DOHH2 (cell line): ENCODE measurements at regions not wholly inside any gene's neighbourhood (a gene's known extent, or its start where the extent isn't known, plus 50 kb on each side); places are given as distances from the start of the nearest gene placed in this dataset.

Experiments
- H3F3A ChIP-seq: fragments of 200-600 bp; sonication (generic), shearing (Covaris generic); 2 replicates; pipeline ENCODE4 v1.6.0; 2016; ENCODE audit warnings: antibody characterized with exemption, mild to moderate bottlenecking; ENCODE audit not compliant: control insufficient read depth, insufficient read depth
- H3K27ac ChIP-seq: fragments of 200-600 bp; sonication (generic); 2 replicates; pipeline ENCODE4 v1.5.1; 2014; ENCODE audit warnings: low read depth, mild to moderate bottlenecking, low read length, moderate library complexity
- H3K27me3 ChIP-seq: fragments of 200-600 bp; sonication (generic); 2 replicates; pipeline ENCODE4 v1.6.1; 2014; ENCODE audit warnings: mild to moderate bottlenecking, low read length, mixed read lengths; ENCODE audit not compliant: control insufficient read depth
- H3K36me3 ChIP-seq: fragments of 200-600 bp; sonication (generic); 2 replicates; pipeline ENCODE4 v1.6.1; 2014; ENCODE audit warnings: mild to moderate bottlenecking, low read length, moderate library complexity, mixed read lengths; ENCODE audit not compliant: control insufficient read depth
- H3K4me1 ChIP-seq: fragments of 200-600 bp; sonication (generic); 2 replicates; pipeline ENCODE4 v1.6.1; 2014; ENCODE audit warnings: mild to moderate bottlenecking, low read length, mixed read lengths; ENCODE audit not compliant: control insufficient read depth
- H3K4me2 ChIP-seq: fragments of 200-600 bp; sonication (generic); 2 replicates; pipeline ENCODE4 v1.6.0; 2014; ENCODE audit warnings: mild to moderate bottlenecking, low read length, moderate library complexity
- H3K4me3 ChIP-seq: fragments of 200-600 bp; sonication (generic); 2 replicates; pipeline ENCODE4 v1.5.1; 2014; ENCODE audit warnings: mild to moderate bottlenecking, low read length, mixed read lengths
- H3K79me2 ChIP-seq: fragments of 200-600 bp; sonication (generic); 2 replicates; pipeline ENCODE4 v1.6.1; 2014; ENCODE audit warnings: mild to moderate bottlenecking, low read length, mixed read lengths; ENCODE audit not compliant: control insufficient read depth
- H3K9me2 ChIP-seq: fragments of 200-600 bp; sonication (generic); replicated peaks from 2 replicates; pipeline ENCODE4 v1.6.1; 2014; ENCODE audit warnings: mild to moderate bottlenecking, low read length, mixed read lengths; ENCODE audit not compliant: control insufficient read depth
- H3K9me3 ChIP-seq: fragments of 200-600 bp; sonication (generic); 2 replicates; pipeline ENCODE4 v1.6.1; 2014; ENCODE audit warnings: antibody characterized with exemption, low read length, mixed read lengths; ENCODE audit not compliant: control insufficient read depth, insufficient read depth
- H4K20me1 ChIP-seq: fragments of 200-600 bp; sonication (generic); 2 replicates; pipeline ENCODE4 v1.6.0; 2014; ENCODE audit warnings: low read depth, mild to moderate bottlenecking, antibody characterized with exemption, low read length, moderate library complexity; ENCODE audit not compliant: control insufficient read depth, insufficient read depth
- EZH2phosphoT487 ChIP-seq: fragments of 200-600 bp; sonication (generic); IDR thresholded peaks from 2 replicates; pipeline ENCODE4 v1.6.1; 2017; ENCODE audit warnings: borderline replicate concordance, mild to moderate bottlenecking, antibody characterized with exemption, low read length, moderate library complexity, mixed read lengths
- TF ChIP-seq, protein P1 (sequence below): fragments of 200-600 bp; sonication (generic); IDR thresholded peaks from one replicate; pipeline ENCODE4 v1.5.1; 2014; ENCODE audit warnings: antibody characterized with exemption, mild to moderate bottlenecking, low read depth, low read length; ENCODE audit not compliant: poor library complexity, severe bottlenecking

DNA sequence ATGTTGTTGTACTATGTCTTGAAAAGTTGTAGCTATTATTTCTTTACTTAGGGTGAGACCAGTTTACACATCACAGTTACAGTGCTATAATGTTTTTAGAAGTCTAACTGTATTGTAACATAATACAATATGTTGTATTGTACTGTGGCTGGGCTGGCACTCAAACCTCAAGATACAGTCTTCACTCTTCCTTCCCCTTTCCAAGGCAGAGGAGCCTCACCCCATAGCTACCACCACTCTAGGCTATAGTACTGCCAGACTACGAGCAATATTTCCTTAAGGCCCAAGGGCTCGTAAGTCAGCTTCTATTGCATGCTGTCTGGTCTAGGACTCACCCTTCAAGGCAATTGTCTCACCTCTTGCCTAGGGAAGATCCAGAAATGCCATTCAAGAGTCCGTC lies 597.7 kb downstream of the OTOL1 start:
- Histone ChIP-seq H3K27me3 (no peaks in the 10 kb centered on the region), H3K4me2 (no peak overlapping the region), H3K36me3 (no peaks in the 10 kb centered on the region), H3K79me2 (no peaks in the 10 kb centered on the region), H3F3A (no peaks in the 10 kb centered on the region), H3K4me3 (no peak overlapping the region), H3K9me2 (no peaks in the 10 kb centered on the region; the same call in 1 of the 2 replicates), H4K20me1 (no peaks in the 10 kb centered on the region), H3K9me3 (no peaks in the 10 kb centered on the region), H3K4me1 (no peaks in the 10 kb centered on the region), H3K27ac (no peak overlapping the region)
- TF ChIP-seq, protein P1, sequence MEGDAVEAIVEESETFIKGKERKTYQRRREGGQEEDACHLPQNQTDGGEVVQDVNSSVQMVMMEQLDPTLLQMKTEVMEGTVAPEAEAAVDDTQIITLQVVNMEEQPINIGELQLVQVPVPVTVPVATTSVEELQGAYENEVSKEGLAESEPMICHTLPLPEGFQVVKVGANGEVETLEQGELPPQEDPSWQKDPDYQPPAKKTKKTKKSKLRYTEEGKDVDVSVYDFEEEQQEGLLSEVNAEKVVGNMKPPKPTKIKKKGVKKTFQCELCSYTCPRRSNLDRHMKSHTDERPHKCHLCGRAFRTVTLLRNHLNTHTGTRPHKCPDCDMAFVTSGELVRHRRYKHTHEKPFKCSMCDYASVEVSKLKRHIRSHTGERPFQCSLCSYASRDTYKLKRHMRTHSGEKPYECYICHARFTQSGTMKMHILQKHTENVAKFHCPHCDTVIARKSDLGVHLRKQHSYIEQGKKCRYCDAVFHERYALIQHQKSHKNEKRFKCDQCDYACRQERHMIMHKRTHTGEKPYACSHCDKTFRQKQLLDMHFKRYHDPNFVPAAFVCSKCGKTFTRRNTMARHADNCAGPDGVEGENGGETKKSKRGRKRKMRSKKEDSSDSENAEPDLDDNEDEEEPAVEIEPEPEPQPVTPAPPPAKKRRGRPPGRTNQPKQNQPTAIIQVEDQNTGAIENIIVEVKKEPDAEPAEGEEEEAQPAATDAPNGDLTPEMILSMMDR: no peak
- no peak for TF ChIP-seq EZH2phosphoT487

GRCh38 chr3:162096874-162097273 lies 600.3 kb downstream of the OTOL1 start:
- no peak overlapping the region for H3K4me2 ChIP-seq
- no peaks in the 10 kb centered on the region for H3K27me3 ChIP-seq
- no peaks in the 10 kb centered on the region for H3K79me2 ChIP-seq
- H3K9me2 ChIP-seq: no peaks in the 10 kb centered on the region; the same call in 1 of the 2 replicates
- H3K9me3 ChIP-seq: no peaks in the 10 kb centered on the region
- no peaks in the 10 kb centered on the region for H3K36me3 ChIP-seq
- H4K20me1 ChIP-seq: no peaks in the 10 kb centered on the region
- H3K4me1 ChIP-seq: no peaks in the 10 kb centered on the region
- no peak overlapping the region for H3K27ac ChIP-seq
- no peak overlapping the region for H3K4me3 ChIP-seq
- no peaks in the 10 kb centered on the region for H3F3A ChIP-seq
- TF ChIP-seq, protein P1: no peak
- no peak for TF ChIP-seq EZH2phosphoT487

DNA sequence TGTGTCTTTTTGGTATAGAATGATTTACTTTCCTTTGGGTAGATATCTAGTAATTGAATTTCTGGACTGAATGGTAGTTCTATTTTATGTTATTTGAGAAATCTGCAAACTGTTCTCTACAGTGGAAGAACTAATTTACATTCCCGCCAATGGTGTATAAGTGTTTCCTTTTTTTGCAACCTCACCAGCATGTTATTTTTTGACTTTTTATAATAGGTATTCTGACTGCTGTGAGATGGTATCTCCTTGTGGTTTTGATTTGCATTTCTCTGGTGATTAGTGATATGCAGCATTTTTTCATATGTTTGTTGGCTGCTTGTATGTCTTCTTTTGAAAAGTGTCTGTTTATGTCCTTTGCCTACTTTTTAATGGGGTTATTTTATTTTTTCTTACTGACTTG lies 607.2 kb downstream of the OTOL1 start:
- H3K36me3 ChIP-seq: no peaks in the 10 kb centered on the region
- H3K9me2 ChIP-seq: no peaks in the 10 kb centered on the region
- TF ChIP-seq, protein P1: no peak
- no peak for TF ChIP-seq EZH2phosphoT487
- H3K27ac ChIP-seq: no peak overlapping the region
- no peaks in the 10 kb centered on the region for H3K79me2 ChIP-seq
- H4K20me1 ChIP-seq: no peaks in the 10 kb centered on the region
- H3K4me2 ChIP-seq: no peak overlapping the region
- H3K9me3 ChIP-seq: no peaks in the 10 kb centered on the region
- no peaks in the 10 kb centered on the region for H3K27me3 ChIP-seq
- H3K4me1 ChIP-seq: no peaks in the 10 kb centered on the region
- no peaks in the 10 kb centered on the region for H3F3A ChIP-seq
- no peak overlapping the region for H3K4me3 ChIP-seq

DNA sequence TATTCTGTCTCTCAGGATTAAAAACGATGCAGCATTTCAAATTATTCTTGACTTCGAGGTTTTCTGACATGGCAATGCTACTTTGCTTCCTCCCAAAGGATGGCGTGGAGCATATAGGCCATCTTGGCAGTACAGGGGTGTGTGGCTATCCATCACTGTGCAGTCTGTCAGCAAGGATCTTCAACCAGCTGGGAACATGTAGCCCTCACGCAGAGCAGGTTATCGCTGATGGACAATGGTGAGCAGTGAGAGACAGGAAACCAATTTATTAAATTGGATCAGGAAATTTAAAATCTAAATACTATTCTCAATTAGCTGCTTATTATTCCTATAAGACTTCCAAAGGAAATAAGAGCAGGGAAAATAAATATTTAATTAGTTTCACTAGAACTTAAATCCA lies 615.3 kb downstream of the OTOL1 start:
- Histone ChIP-seq H3K4me2 (no peak overlapping the region), H3F3A (no peaks in the 10 kb centered on the region), H3K9me3 (no peaks in the 10 kb centered on the region), H3K9me2 (no peaks in the 10 kb centered on the region), H3K36me3 (no peaks in the 10 kb centered on the region), H3K27me3 (no peaks in the 10 kb centered on the region), H4K20me1 (no peaks in the 10 kb centered on the region), H3K27ac (no peak overlapping the region), H3K4me1 (no peaks in the 10 kb centered on the region), H3K79me2 (no peaks in the 10 kb centered on the region), H3K4me3 (no peak overlapping the region)
- TF ChIP-seq, protein P1: no peak
- no peak for TF ChIP-seq EZH2phosphoT487
